ENCODE measurements at regions not wholly inside any gene's neighbourhood (a gene's known extent, or its start where the extent isn't known, plus 50 kb on each side); places are given as distances from the start of the nearest gene placed in this dataset.

DNA sequence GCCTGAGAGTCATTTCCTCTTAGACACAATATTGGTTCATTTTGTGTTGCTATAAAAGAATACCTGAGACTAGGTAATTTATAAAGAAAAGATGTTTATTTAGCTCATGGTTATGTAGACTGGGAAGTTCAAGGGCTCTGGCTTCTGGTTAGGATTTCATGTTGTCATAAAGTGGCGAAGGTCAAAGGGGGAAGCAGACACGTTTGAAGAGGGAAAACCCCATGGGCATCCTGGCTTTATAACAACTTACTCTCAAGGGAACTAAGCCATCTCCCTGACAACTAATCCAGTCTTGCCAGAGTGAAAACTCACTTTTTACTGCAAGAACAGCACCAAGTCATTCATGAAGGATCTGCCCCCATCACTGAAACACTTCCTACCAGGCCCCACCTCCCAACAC is 89.7 kb upstream of the RNF152 start:
- no peaks in the 10 kb centered on the region for H3K36me3 ChIP-seq
- WGBS, 2 donors: 48 to 53% methylated on average over 2 of the region's 2 CpGs
- no peak overlapping the region for H3K4me3 ChIP-seq
- H3K27me3 ChIP-seq: no peaks in the 10 kb centered on the region
- intact Hi-C loops (cut with DNase I): no loop called here
- no peaks in the 10 kb centered on the region for H3K9me3 ChIP-seq
- no peaks in the 10 kb centered on the region for H3K4me1 ChIP-seq
- no peak overlapping the region for H3K27ac ChIP-seq
- DNase-seq: no peak
- no peak for TF ChIP-seq POLR2AphosphoS5 (IDR thresholded peaks at IDR 0.05)
- TF ChIP-seq EP300 (IDR thresholded peaks at IDR 0.05): no peak
- TF ChIP-seq, protein P1, sequence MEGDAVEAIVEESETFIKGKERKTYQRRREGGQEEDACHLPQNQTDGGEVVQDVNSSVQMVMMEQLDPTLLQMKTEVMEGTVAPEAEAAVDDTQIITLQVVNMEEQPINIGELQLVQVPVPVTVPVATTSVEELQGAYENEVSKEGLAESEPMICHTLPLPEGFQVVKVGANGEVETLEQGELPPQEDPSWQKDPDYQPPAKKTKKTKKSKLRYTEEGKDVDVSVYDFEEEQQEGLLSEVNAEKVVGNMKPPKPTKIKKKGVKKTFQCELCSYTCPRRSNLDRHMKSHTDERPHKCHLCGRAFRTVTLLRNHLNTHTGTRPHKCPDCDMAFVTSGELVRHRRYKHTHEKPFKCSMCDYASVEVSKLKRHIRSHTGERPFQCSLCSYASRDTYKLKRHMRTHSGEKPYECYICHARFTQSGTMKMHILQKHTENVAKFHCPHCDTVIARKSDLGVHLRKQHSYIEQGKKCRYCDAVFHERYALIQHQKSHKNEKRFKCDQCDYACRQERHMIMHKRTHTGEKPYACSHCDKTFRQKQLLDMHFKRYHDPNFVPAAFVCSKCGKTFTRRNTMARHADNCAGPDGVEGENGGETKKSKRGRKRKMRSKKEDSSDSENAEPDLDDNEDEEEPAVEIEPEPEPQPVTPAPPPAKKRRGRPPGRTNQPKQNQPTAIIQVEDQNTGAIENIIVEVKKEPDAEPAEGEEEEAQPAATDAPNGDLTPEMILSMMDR (IDR thresholded peaks at IDR 0.05): no peak
- TF ChIP-seq POLR2A (IDR thresholded peaks at IDR 0.05): no peak

- no peaks in the 10 kb centered on the region for H3K9me3 ChIP-seq
- intact Hi-C loops (cut with DNase I): no loop called here
- no peaks in the 10 kb centered on the region for H3K36me3 ChIP-seq
- no peak overlapping the region for H3K4me3 ChIP-seq
- no peaks in the 10 kb centered on the region for H3K4me1 ChIP-seq
- H3K27ac ChIP-seq: no peak overlapping the region
- no peaks in the 10 kb centered on the region for H3K27me3 ChIP-seq
- no peak for DNase-seq
- 84 to 93% methylated on average over 2 of the region's 2 CpGs for WGBS, 2 donors
- TF ChIP-seq EP300 (IDR thresholded peaks at IDR 0.05) (no peak), POLR2AphosphoS5 (IDR thresholded peaks at IDR 0.05) (no peak), POLR2A (IDR thresholded peaks at IDR 0.05) (no peak)
- TF ChIP-seq, protein P1 (IDR thresholded peaks at IDR 0.05): no peak
Measured at GRCh38 chr18:61980355-61980754, 87.5 kb upstream of the RNF152 start.

- Histone ChIP-seq H3K4me3 (no peak overlapping the region), H3K4me1 (peaks cover 0 to 18% (median 7%) of the 10 kb centered on the region in 4 donors), H3K9me3 (peaks cover 0 to 2% (median 0%) of the 10 kb centered on the region in 4 donors), H3K27ac (no peak overlapping the region), H3K27me3 (no peaks in the 10 kb centered on the region), H3K36me3 (no peaks in the 10 kb centered on the region)
- no peak for DNase-seq
- WGBS, 2 donors: 83% methylated on average over 9 of the region's 9 CpGs
- TF ChIP-seq EP300 (IDR thresholded peaks at IDR 0.05): no peak
- TF ChIP-seq, protein P1 (IDR thresholded peaks at IDR 0.05): no peak
- no peak for TF ChIP-seq POLR2A (IDR thresholded peaks at IDR 0.05)
- TF ChIP-seq POLR2AphosphoS5 (IDR thresholded peaks at IDR 0.05): no peak
- intact Hi-C loops (cut with DNase I): no loop called here
Measured at GRCh38 chr18:61975526-61976326, 82.9 kb upstream of the RNF152 start.

DNA sequence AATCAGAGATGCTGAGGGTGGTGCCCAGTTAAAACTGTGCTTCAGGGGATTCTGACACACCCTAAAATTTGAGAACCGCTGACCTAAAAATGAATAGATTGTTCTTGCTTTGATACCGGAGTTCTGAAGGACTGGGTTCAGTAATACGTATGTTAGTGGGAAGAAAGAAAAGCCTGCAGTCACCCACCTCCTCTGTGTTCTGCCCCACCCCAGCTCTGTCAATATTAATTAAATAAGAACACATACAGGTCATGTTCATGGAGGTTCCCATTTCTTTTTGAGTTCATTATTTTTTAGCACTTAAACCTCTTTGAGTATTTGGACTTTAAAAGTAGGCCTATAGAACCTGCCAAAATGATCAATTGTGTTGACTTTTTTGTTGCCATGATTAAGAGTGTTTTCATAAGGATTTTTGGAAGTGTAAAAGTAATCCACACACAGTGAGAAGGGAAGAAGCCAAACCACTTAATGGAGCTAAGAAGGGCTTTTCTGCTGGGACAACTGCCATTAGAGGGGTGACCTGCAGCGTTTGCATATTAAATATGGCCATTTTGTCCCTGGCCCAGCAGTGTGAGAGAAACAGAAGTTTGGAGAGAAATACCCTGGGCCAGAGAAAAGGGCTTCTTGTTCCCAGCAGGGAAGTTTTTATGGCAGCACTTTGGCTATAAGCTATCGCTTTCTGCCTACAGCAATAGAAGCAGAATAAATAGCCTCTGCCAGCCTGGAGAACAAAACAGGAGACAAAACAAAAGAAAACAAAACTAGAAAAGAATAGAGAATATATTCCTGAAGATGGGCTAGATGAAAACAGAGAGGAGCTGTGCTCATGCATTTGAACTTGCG is 80.7 kb upstream of the RNF152 start:
- no peak overlapping the region for H3K4me3 ChIP-seq
- 81 to 85% methylated on average over 6 of the region's 6 CpGs for WGBS, 2 donors
- DNase-seq: no peak

More for the DNA sequence above, 80.7 kb upstream of the RNF152 start:
- H3K27ac ChIP-seq: no peak overlapping the region
- H3K27me3 ChIP-seq: no peaks in the 10 kb centered on the region
- TF ChIP-seq POLR2AphosphoS5 (IDR thresholded peaks at IDR 0.05): no peak
- TF ChIP-seq, protein P1 (IDR thresholded peaks at IDR 0.05): no peak
- no peak for TF ChIP-seq POLR2A (IDR thresholded peaks at IDR 0.05)
- TF ChIP-seq EP300 (IDR thresholded peaks at IDR 0.05): no peak
- intact Hi-C loops (cut with DNase I): no loop called here
- peaks cover 0 to 18% (median 7%) of the 10 kb centered on the region in 4 donors for H3K4me1 ChIP-seq
- no peaks in the 10 kb centered on the region for H3K36me3 ChIP-seq
- H3K9me3 ChIP-seq: peaks cover 0 to 2% (median 0%) of the 10 kb centered on the region in 4 donors
